ENCODE measurements at regions not wholly inside any gene's neighbourhood (a gene's known extent, or its start where the extent isn't known, plus 50 kb on each side); places are given as distances from the start of the nearest gene placed in this dataset.
A peak's percentile ranks its signal among the peaks of the same experiment; 100 is the strongest.
"Not testable (repeated sequence)": the region's sequence is repeated elsewhere in the genome, so short reads cannot be mapped to it uniquely, and the experiment has no call there.

DNA sequence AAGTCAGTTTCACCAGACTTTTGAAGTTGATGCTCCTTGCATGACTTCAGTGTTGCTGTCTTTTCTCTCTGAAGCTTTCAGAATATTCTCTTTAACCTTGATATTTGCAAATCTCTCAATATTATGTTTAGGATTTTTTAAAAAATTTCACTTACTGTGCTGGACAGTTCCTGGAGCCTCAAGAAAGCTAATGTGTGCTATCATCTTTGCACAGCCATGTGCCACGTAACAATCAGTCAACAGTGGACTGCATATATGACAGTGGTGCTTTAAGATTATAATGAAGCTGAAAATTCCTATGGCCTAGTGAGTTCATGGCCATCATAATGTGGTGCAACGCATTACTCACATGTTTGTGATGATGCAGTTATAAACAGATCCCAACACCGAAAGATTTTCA lies 59.1 kb upstream of the OGFRL1 start:
- no peaks in the 10 kb centered on the region for H3K9me3 ChIP-seq (ENCODE audit: low read length)
- ChIA-PET POLR2A (ENCODE audit: unreplicated experiment) (no interaction called here), CTCF (no interaction called here)
- no peak overlapping the region for H3K27ac ChIP-seq (ENCODE audit: low read length)
- no peak overlapping the region for H2AFZ ChIP-seq (ENCODE audit: low read length)
- DNase-seq (no peak), ATAC-seq (no peak)
- H3K36me3 ChIP-seq (ENCODE audit: low read depth, low read length), result no peaks in the 10 kb centered on the region
- intact Hi-C loops (cut with micrococcal nuclease), result loop anchor here (2.0 kb wide), 1 partner anchor 39 kb away; no protein-coding TSS in a partner anchor
- H3K4me3 ChIP-seq (ENCODE audit: low read length), result no peak overlapping the region
- H3K9ac ChIP-seq (ENCODE audit: low read length), result no peak overlapping the region
- H3K4me2 ChIP-seq (ENCODE audit: low read length), result peak overlapping the region; percentile 27; the same call in 1 of the 2 replicates
- no peaks in the 10 kb centered on the region for H3K27me3 ChIP-seq (ENCODE audit: low read length)
- H3K4me1 ChIP-seq (ENCODE audit: insufficient read depth, low read length), result peaks cover 22% of the 10 kb centered on the region
- no peaks in the 10 kb centered on the region for H3K79me2 ChIP-seq (ENCODE audit: low read length)
- no peaks in the 10 kb centered on the region for H3K9me2 ChIP-seq (replicated peaks; ENCODE audit: low read length)
- TF ChIP-seq, protein P1, sequence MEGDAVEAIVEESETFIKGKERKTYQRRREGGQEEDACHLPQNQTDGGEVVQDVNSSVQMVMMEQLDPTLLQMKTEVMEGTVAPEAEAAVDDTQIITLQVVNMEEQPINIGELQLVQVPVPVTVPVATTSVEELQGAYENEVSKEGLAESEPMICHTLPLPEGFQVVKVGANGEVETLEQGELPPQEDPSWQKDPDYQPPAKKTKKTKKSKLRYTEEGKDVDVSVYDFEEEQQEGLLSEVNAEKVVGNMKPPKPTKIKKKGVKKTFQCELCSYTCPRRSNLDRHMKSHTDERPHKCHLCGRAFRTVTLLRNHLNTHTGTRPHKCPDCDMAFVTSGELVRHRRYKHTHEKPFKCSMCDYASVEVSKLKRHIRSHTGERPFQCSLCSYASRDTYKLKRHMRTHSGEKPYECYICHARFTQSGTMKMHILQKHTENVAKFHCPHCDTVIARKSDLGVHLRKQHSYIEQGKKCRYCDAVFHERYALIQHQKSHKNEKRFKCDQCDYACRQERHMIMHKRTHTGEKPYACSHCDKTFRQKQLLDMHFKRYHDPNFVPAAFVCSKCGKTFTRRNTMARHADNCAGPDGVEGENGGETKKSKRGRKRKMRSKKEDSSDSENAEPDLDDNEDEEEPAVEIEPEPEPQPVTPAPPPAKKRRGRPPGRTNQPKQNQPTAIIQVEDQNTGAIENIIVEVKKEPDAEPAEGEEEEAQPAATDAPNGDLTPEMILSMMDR (conservative IDR thresholded peaks at IDR 0.05; ENCODE audit: low read depth, low read length), result no peak
- no peak for TF ChIP-seq EZH2phosphoT487 (IDR thresholded peaks at IDR 0.05; ENCODE audit: borderline replicate concordance, low read length)
- no peak for TF ChIP-seq EZH2 (IDR thresholded peaks at IDR 0.05; ENCODE audit: low read length, unreplicated experiment)
- H3F3A ChIP-seq (ENCODE audit: low read length, unreplicated experiment), result no peaks in the 10 kb centered on the region
- no peaks in the 10 kb centered on the region for H4K20me1 ChIP-seq (ENCODE audit: low read length)
- no TSS peak for BruUV-seq (replicated peaks)

GRCh38 chr6:71232890-71233289 lies 55.7 kb upstream of the OGFRL1 start:
- H3K27me3 ChIP-seq (ENCODE audit: low read length); intact Hi-C loops (cut with micrococcal nuclease); POLR2A ChIA-PET (ENCODE audit: unreplicated experiment); H3K9ac ChIP-seq (ENCODE audit: low read length); H4K20me1 ChIP-seq (ENCODE audit: low read length); H3K4me3 ChIP-seq (ENCODE audit: low read length); BruUV-seq (replicated peaks); H3K4me2 ChIP-seq (ENCODE audit: low read length); H3F3A ChIP-seq (ENCODE audit: low read length, unreplicated experiment); DNase-seq; H3K79me2 ChIP-seq (ENCODE audit: low read length); H3K9me2 ChIP-seq (replicated peaks; ENCODE audit: low read length); H3K9me3 ChIP-seq (ENCODE audit: low read length); ATAC-seq; H2AFZ ChIP-seq (ENCODE audit: low read length); H3K27ac ChIP-seq (ENCODE audit: low read length); CTCF ChIA-PET; H3K36me3 ChIP-seq (ENCODE audit: low read depth, low read length): not testable (repeated sequence)
- peaks cover 15% of the 10 kb centered on the region for H3K4me1 ChIP-seq (ENCODE audit: insufficient read depth, low read length)

DNA sequence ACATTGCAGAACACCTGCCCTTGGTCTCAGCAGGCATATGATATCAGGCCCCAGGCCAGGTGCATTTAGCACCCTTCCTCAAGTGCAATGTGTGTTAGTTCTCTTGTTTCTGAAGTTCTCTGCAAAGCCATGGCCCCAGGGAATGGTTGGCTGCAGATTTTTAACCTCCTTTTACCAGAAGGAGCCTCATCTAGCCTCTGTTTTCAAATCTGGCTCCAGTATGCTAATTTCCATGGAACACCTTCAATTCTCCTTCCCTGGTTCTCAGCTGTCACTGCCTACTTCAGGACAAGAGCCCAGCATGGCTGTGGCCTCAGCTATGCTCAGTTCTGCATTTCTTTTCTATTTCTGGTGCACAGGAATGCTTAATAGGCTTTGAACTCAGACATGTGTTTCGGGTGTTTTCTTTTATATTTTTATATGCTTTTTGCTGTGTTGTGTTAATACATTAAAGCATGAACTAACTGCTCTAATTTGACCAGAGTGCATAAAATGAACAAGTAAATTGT lies 51.6 kb upstream of the OGFRL1 start:
- Histone ChIP-seq H4K20me1 (ENCODE audit: low read length) (no peaks in the 10 kb centered on the region), H3K27me3 (ENCODE audit: low read length) (no peaks in the 10 kb centered on the region), H3K9ac (ENCODE audit: low read length) (no peak overlapping the region), H3K4me1 (ENCODE audit: insufficient read depth, low read length) (no peaks in the 10 kb centered on the region), H3K4me2 (ENCODE audit: low read length) (no peak overlapping the region), H3K9me3 (ENCODE audit: low read length) (no peaks in the 10 kb centered on the region), H3K4me3 (ENCODE audit: low read length) (no peak overlapping the region), H3K9me2 (replicated peaks; ENCODE audit: low read length) (no peaks in the 10 kb centered on the region), H3K27ac (ENCODE audit: low read length) (no peak overlapping the region), H3K79me2 (ENCODE audit: low read length) (no peaks in the 10 kb centered on the region), H3K36me3 (ENCODE audit: low read depth, low read length) (no peaks in the 10 kb centered on the region), H2AFZ (ENCODE audit: low read length) (no peak overlapping the region), H3F3A (ENCODE audit: low read length, unreplicated experiment) (no peaks in the 10 kb centered on the region)
- ATAC-seq, result no peak
- POLR2A ChIA-PET (ENCODE audit: unreplicated experiment), result no interaction called here
- CTCF ChIA-PET, result no interaction called here
- BruUV-seq (replicated peaks), result no TSS peak
- intact Hi-C loops (cut with micrococcal nuclease), result no loop called here
- TF ChIP-seq, protein P1 (conservative IDR thresholded peaks at IDR 0.05; ENCODE audit: low read depth, low read length), result no peak
- TF ChIP-seq EZH2 (IDR thresholded peaks at IDR 0.05; ENCODE audit: low read length, unreplicated experiment) (no peak), EZH2phosphoT487 (IDR thresholded peaks at IDR 0.05; ENCODE audit: borderline replicate concordance, low read length) (no peak)
- DNase-seq, result no peak
